ENCODE measurements at regions not wholly inside any gene's neighbourhood (a gene's known extent, or its start where the extent isn't known, plus 50 kb on each side); places are given as distances from the start of the nearest gene placed in this dataset.
A peak's percentile ranks its signal among the peaks of the same experiment; 100 is the strongest.

DNA sequence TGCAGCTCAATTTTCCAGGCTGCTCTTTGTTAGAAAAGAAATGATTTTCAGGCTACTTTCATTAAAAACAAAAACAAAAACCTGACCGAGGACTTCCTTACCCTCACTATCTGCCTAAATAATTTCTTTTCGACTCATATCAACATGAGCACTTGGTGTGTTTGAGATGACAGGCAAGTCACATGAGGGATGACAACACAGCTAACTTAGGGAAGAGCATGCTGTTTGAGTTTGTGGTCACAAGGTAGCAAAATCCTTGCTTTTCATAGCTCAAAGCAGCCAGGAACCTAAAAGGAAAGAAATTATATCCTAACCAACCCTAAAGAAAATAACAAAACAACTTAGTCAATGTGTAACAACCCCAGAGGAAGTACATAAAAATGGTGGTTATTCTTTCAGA, 459.5 kb downstream of the KIF16B start:
- no peak overlapping the region for H3K4me3 ChIP-seq (ENCODE audit: low read length)
- Mint-ChIP-seq H3K27ac (no peak overlapping the region), H3K9me3 (peaks cover 2% of the 10 kb centered on the region), H3K4me1 (peaks cover 5% of the 10 kb centered on the region), H3K4me3 (no peak overlapping the region), H3K27me3 (ENCODE audit: insufficient read depth) (no peaks in the 10 kb centered on the region), H3K36me3 (ENCODE audit: low read depth) (no peaks in the 10 kb centered on the region)
- no peaks in the 10 kb centered on the region for H3K27me3 ChIP-seq (ENCODE audit: control insufficient read depth, insufficient read depth, low read length, poor library complexity, severe bottlenecking)
- H3K9me3 ChIP-seq (ENCODE audit: control insufficient read depth, low read length) = no peaks in the 10 kb centered on the region
- H3K9ac ChIP-seq (ENCODE audit: extremely low read depth, low read length, poor library complexity, severe bottlenecking) = no peak overlapping the region
- 93% methylated on average over 2 of the region's 2 CpGs; no CpG with 5 or more reads in 1 of the 2 experiments for WGBS, 2 experiments (ENCODE audit: insufficient coverage in 1 of 2, insufficient read length in 1 of 2)
- H3K36me3 ChIP-seq (ENCODE audit: control insufficient read depth, insufficient read depth, low read length) = no peaks in the 10 kb centered on the region
- TF ChIP-seq, protein P1, sequence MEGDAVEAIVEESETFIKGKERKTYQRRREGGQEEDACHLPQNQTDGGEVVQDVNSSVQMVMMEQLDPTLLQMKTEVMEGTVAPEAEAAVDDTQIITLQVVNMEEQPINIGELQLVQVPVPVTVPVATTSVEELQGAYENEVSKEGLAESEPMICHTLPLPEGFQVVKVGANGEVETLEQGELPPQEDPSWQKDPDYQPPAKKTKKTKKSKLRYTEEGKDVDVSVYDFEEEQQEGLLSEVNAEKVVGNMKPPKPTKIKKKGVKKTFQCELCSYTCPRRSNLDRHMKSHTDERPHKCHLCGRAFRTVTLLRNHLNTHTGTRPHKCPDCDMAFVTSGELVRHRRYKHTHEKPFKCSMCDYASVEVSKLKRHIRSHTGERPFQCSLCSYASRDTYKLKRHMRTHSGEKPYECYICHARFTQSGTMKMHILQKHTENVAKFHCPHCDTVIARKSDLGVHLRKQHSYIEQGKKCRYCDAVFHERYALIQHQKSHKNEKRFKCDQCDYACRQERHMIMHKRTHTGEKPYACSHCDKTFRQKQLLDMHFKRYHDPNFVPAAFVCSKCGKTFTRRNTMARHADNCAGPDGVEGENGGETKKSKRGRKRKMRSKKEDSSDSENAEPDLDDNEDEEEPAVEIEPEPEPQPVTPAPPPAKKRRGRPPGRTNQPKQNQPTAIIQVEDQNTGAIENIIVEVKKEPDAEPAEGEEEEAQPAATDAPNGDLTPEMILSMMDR (conservative IDR thresholded peaks at IDR 0.05) = no peak
- no peak for DNase-seq
- no peaks in the 10 kb centered on the region for H3K4me1 ChIP-seq (ENCODE audit: control insufficient read depth, insufficient read depth, low read length)
- H3K27ac ChIP-seq (ENCODE audit: low read depth, low read length) = no peak overlapping the region

DNA sequence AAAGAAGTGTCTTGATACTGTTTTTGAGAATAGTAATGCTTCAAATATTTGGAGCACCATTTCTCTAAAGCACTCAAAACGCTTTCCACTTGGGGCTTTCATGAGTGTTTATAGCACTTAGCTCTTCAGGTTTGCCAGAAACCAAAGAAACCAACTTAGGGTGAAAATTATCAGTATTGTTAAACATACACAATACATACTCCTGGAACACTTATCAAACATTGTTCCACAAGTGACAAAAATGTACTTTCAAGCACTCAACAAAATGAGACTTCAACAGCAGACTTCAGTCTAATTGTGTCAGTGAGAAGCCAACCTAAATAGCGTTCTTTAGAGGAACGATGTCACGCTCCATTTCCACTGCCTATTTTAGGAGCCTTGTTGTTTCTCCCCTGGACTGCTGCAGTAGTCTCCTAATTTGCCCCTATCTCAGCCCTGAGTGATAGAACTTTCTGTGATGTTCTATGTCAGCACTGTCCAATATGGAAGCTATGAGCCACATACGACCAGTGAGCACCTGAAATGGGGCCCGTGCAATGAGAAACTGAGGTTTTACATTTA, 461.3 kb downstream of the KIF16B start:
- 86 to 95% methylated on average over 2 to 6 of the region's 6 CpGs for WGBS, 2 experiments (ENCODE audit: insufficient coverage in 1 of 2, insufficient read length in 1 of 2)
- H3K4me1 ChIP-seq (ENCODE audit: control insufficient read depth, insufficient read depth, low read length) = no peaks in the 10 kb centered on the region
- Mint-ChIP-seq H3K27me3 (ENCODE audit: insufficient read depth) (no peaks in the 10 kb centered on the region), H3K9me3 (peaks cover 2% of the 10 kb centered on the region), H3K27ac (no peak overlapping the region), H3K36me3 (ENCODE audit: low read depth) (no peaks in the 10 kb centered on the region), H3K4me3 (no peak overlapping the region), H3K4me1 (peaks cover 10% of the 10 kb centered on the region)
- no peak overlapping the region for H3K9ac ChIP-seq (ENCODE audit: extremely low read depth, low read length, poor library complexity, severe bottlenecking)
- H3K4me3 ChIP-seq (ENCODE audit: low read length) = no peak overlapping the region
- TF ChIP-seq, protein P1 (conservative IDR thresholded peaks at IDR 0.05) = no peak
- no peaks in the 10 kb centered on the region for H3K9me3 ChIP-seq (ENCODE audit: control insufficient read depth, low read length)
- no peaks in the 10 kb centered on the region for H3K36me3 ChIP-seq (ENCODE audit: control insufficient read depth, insufficient read depth, low read length)
- H3K27ac ChIP-seq (ENCODE audit: low read depth, low read length) = no peak overlapping the region
- H3K27me3 ChIP-seq (ENCODE audit: control insufficient read depth, insufficient read depth, low read length, poor library complexity, severe bottlenecking) = no peaks in the 10 kb centered on the region
- DNase-seq = no peak

DNA sequence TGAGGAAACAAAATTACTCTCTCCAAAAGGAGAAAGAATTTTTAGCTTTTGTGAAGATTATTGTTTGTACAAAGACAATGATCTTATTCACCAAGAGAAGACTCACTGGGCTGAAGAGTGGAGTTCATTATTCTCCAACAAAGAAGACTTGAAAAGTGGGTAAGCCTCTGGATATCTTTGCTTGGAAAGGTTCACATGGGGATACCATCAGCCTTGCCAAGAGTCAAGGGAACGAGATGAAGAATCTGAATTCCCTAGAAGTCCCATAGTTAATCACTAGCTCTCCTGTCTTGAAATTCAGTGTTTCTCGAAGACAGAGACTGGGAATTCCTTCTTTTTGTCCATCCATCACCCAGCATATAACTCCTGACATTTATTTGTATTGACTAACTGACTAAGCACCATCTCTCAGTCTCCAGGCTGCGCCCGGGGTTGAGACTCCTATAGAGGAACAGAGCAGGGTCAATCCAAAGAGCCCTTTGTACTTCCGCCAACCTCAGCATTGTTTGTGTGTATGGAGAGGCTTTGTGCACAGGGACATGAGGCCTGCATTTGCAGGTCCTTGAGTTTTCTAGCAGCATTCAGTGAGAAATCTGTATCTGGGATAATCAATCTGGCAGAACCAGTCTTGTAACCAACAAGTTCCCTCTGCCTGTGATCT, 461.9 kb downstream of the KIF16B start:
- Histone ChIP-seq H3K4me1 (ENCODE audit: control insufficient read depth, insufficient read depth, low read length) (no peaks in the 10 kb centered on the region), H3K9me3 (ENCODE audit: control insufficient read depth, low read length) (no peaks in the 10 kb centered on the region), H3K27ac (ENCODE audit: low read depth, low read length) (peak overlapping the region; percentile 25), H3K27me3 (ENCODE audit: control insufficient read depth, insufficient read depth, low read length, poor library complexity, severe bottlenecking) (no peaks in the 10 kb centered on the region), H3K4me3 (ENCODE audit: low read length) (no peak overlapping the region), H3K36me3 (ENCODE audit: control insufficient read depth, insufficient read depth, low read length) (no peaks in the 10 kb centered on the region), H3K9ac (ENCODE audit: extremely low read depth, low read length, poor library complexity, severe bottlenecking) (no peak overlapping the region)
- no peak for DNase-seq
- TF ChIP-seq, protein P1 (conservative IDR thresholded peaks at IDR 0.05) = no peak
- Mint-ChIP-seq H3K9me3 (peaks cover 2% of the 10 kb centered on the region), H3K27ac (no peak overlapping the region), H3K27me3 (ENCODE audit: insufficient read depth) (no peaks in the 10 kb centered on the region), H3K4me3 (no peak overlapping the region), H3K4me1 (peaks cover 9% of the 10 kb centered on the region), H3K36me3 (ENCODE audit: low read depth) (no peaks in the 10 kb centered on the region)
- 86 to 89% methylated on average over 3 to 5 of the region's 5 CpGs for WGBS, 2 experiments (ENCODE audit: insufficient coverage in 1 of 2, insufficient read length in 1 of 2)
